ENCODE measurements at regions not wholly inside any gene's neighbourhood (a gene's known extent, or its start where the extent isn't known, plus 50 kb on each side); places are given as distances from the start of the nearest gene placed in this dataset.

DNA sequence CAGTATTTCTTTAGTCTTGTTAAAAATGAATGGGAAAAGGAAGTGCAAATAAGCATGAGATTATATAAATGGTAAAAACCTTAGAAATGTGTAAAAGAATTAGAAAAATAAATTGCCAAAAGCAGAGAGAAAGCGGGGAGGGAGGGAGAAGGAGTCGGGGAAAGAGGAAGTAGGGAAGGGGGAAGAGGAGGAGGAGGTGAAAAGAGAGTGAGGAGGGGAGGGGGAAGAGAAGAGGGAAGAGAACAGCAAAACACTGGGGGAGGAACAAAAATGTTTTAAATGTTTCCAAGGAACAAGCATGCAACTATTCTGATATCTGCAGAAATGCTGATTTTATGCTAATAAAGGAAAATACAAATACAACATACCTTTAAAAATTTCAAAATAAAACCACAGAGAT, 317.5 kb downstream of the PIK3R1 start:
- ATAC-seq, result no peak
- TF ChIP-seq CREB5 (CRISPR knock-in tag; IDR thresholded peaks at IDR 0.05; ENCODE audit: low read depth) (no peak), TCF4 (CRISPR knock-in tag; IDR thresholded peaks at IDR 0.05; ENCODE audit: borderline replicate concordance) (no peak), PATZ1 (CRISPR knock-in tag; IDR thresholded peaks at IDR 0.05; ENCODE audit: borderline replicate concordance) (no peak), ZC3H10 (CRISPR knock-in tag; IDR thresholded peaks at IDR 0.05) (no peak), ISL1 (CRISPR knock-in tag; IDR thresholded peaks at IDR 0.05) (no peak), PPARA (CRISPR knock-in tag; IDR thresholded peaks at IDR 0.05; ENCODE audit: borderline replicate concordance) (no peak), OSR1 (CRISPR knock-in tag; IDR thresholded peaks at IDR 0.05) (no peak), ZNF8 (CRISPR knock-in tag; IDR thresholded peaks at IDR 0.05) (no peak), ZFP30 (CRISPR knock-in tag; IDR thresholded peaks at IDR 0.05) (no peak), SNAI2 (CRISPR knock-in tag; IDR thresholded peaks at IDR 0.05) (no peak)
- TF ChIP-seq, protein P1, sequence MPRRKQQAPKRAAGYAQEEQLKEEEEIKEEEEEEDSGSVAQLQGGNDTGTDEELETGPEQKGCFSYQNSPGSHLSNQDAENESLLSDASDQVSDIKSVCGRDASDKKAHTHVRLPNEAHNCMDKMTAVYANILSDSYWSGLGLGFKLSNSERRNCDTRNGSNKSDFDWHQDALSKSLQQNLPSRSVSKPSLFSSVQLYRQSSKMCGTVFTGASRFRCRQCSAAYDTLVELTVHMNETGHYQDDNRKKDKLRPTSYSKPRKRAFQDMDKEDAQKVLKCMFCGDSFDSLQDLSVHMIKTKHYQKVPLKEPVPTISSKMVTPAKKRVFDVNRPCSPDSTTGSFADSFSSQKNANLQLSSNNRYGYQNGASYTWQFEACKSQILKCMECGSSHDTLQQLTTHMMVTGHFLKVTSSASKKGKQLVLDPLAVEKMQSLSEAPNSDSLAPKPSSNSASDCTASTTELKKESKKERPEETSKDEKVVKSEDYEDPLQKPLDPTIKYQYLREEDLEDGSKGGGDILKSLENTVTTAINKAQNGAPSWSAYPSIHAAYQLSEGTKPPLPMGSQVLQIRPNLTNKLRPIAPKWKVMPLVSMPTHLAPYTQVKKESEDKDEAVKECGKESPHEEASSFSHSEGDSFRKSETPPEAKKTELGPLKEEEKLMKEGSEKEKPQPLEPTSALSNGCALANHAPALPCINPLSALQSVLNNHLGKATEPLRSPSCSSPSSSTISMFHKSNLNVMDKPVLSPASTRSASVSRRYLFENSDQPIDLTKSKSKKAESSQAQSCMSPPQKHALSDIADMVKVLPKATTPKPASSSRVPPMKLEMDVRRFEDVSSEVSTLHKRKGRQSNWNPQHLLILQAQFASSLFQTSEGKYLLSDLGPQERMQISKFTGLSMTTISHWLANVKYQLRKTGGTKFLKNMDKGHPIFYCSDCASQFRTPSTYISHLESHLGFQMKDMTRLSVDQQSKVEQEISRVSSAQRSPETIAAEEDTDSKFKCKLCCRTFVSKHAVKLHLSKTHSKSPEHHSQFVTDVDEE (CRISPR knock-in tag; IDR thresholded peaks at IDR 0.05), result no peak

- TF ChIP-seq ARNTL (CRISPR knock-in tag; IDR thresholded peaks at IDR 0.05; ENCODE audit: borderline replicate concordance, low read depth) (no peak), ZC3H10 (CRISPR knock-in tag; IDR thresholded peaks at IDR 0.05) (no peak), ZNF70 (CRISPR knock-in tag; IDR thresholded peaks at IDR 0.05) (no peak), TOX (CRISPR knock-in tag; IDR thresholded peaks at IDR 0.05; ENCODE audit: borderline replicate concordance) (no peak), ZNF8 (CRISPR knock-in tag; IDR thresholded peaks at IDR 0.05) (no peak), GLIS3 (CRISPR knock-in tag; IDR thresholded peaks at IDR 0.05) (no peak), OSR1 (CRISPR knock-in tag; IDR thresholded peaks at IDR 0.05) (no peak), CREB5 (CRISPR knock-in tag; IDR thresholded peaks at IDR 0.05; ENCODE audit: low read depth) (no peak), BACH2 (CRISPR knock-in tag; IDR thresholded peaks at IDR 0.05; ENCODE audit: borderline replicate concordance) (no peak), ISL1 (CRISPR knock-in tag; IDR thresholded peaks at IDR 0.05) (no peak), TCF4 (CRISPR knock-in tag; IDR thresholded peaks at IDR 0.05; ENCODE audit: borderline replicate concordance) (peak; percentile 60), PPARA (CRISPR knock-in tag; IDR thresholded peaks at IDR 0.05; ENCODE audit: borderline replicate concordance) (no peak), PATZ1 (CRISPR knock-in tag; IDR thresholded peaks at IDR 0.05; ENCODE audit: borderline replicate concordance) (no peak)
- TF ChIP-seq, protein P1 (CRISPR knock-in tag; IDR thresholded peaks at IDR 0.05), result peak; percentile 53; the same call in 1 of the 2 replicates
- ATAC-seq, result peak; percentile 36; the same call in 1 of the 3 replicates
Observed at GRCh38 chr5:68533571-68534084, 318.1 kb downstream of the PIK3R1 start.

Data from SK-N-SH treated with all-trans-retinoic acid at 6 μM for 48 hours (cell line).